ENCODE measurements at regions not wholly inside any gene's neighbourhood (a gene's known extent, or its start where the extent isn't known, plus 50 kb on each side); places are given as distances from the start of the nearest gene placed in this dataset.

- TF ChIP-seq FOXM1 (IDR thresholded peaks at IDR 0.05; ENCODE audit: borderline replicate concordance) (no peak), BHLHE40 (IDR thresholded peaks at IDR 0.05; ENCODE audit: borderline replicate concordance) (no peak), HDGF (IDR thresholded peaks at IDR 0.05; ENCODE audit: borderline replicate concordance) (no peak), FOXA1 (IDR thresholded peaks at IDR 0.05) (no peak), SP1 (IDR thresholded peaks at IDR 0.05) (no peak), ARNT (IDR thresholded peaks at IDR 0.05) (no peak), LEF1 (IDR thresholded peaks at IDR 0.05; ENCODE audit: borderline replicate concordance) (no peak)
Observed at GRCh38 chr12:84436134-84436533, 476.5 kb downstream of the SLC6A15 start.
